Right lobe of liver (tissue), 6 donors: ENCODE measurements at regions not wholly inside any gene's neighbourhood (a gene's known extent, or its start where the extent isn't known, plus 50 kb on each side); places are given as distances from the start of the nearest gene placed in this dataset.

Source experiments
- ATAC-seq, 4 donors: fragments of 200-7000 bp; cut with Tn5 transposase; one replicate each; pipeline ENCODE4 v1.9.1; 2020; ENCODE audit warnings: mild to moderate bottlenecking in 4 of 4, moderate library complexity in 4 of 4
- DNase-seq, 3 donors: peaks; one replicate each; pipeline ENCODE4 v3.0.0-alpha.2; 2020
- H3K27ac ChIP-seq, 3 donors: fragments of 200-600 bp; one replicate each; pipeline ENCODE4 v1.8.0; 2022
- H3K27me3 ChIP-seq, 2 donors: fragments of 200-600 bp; one replicate each; pipeline ENCODE4 v1.8.0; 2022
- H3K36me3 ChIP-seq, 4 donors: fragments of 200-600 bp; sonication (generic) in 1 of 4; one replicate each; pipeline versions ENCODE4 v1.5.1 to v1.8.0; 2017 to 2022; ENCODE audit warnings: control low read depth in 1 of 4
- H3K4me1 ChIP-seq, 4 donors: fragments of 200-600 bp; sonication (generic) in 1 of 4; one replicate each; pipeline versions ENCODE4 v1.5.1 to v1.8.0; 2017 to 2022; ENCODE audit warnings: control low read depth in 1 of 4
- H3K4me3 ChIP-seq, 3 donors: fragments of 200-600 bp; one replicate each; pipeline ENCODE4 v1.8.0; 2022
- H3K9me3 ChIP-seq, 4 donors: fragments of 200-600 bp; sonication (generic) in 1 of 4; one replicate each; pipeline versions ENCODE4 v1.5.1 to v1.8.0; 2017 to 2022; ENCODE audit warnings: control low read depth in 1 of 4
- POLR2A ChIP-seq: fragments of 450-650 bp; IDR thresholded peaks from one replicate; pipeline ENCODE4 v1.6.1; 2017; ENCODE audit warnings: antibody characterized with exemption, mild to moderate bottlenecking
- WGBS: methylation state at CpG from one replicate; pipeline ENCODE4 v1.1.6; 2018; ENCODE audit warnings: low coverage, low lambda C conversion rate; ENCODE audit not compliant: insufficient coverage; ENCODE audit errors: missing lambda C conversion rate; 5-methylcytosine and 5-hydroxymethylcytosine counted together
- intact Hi-C, 2 donors: fragments of 100-400 bp; cut with DNase I; formaldehyde crosslinking; loops; one replicate each; pipeline versions ENCODE4 v1.11.2 to v1.14.1; 2022
- TF ChIP-seq, protein P1 (sequence below), 4 donors: fragments of 200-600 bp in 3 of 4; fragments of 450-650 bp in 1 of 4; IDR thresholded peaks; one replicate each; pipeline versions ENCODE4 v1.5.1 to v1.8.0; 2016 to 2022; ENCODE audit warnings: antibody characterized with exemption in 4 of 4, mild to moderate bottlenecking in 2 of 4
- donor health status: DM: no; HTN: yes; CAD: no.
- donor health status: DM: no; HTN: no; CAD: no.
- donor health status: DM: no; HTN: no; CAD: no.
- donor health status: DM: no; HTN: yes; CAD: no.
- donor health status: DM: no; HTN: yes; CAD: no.

DNA sequence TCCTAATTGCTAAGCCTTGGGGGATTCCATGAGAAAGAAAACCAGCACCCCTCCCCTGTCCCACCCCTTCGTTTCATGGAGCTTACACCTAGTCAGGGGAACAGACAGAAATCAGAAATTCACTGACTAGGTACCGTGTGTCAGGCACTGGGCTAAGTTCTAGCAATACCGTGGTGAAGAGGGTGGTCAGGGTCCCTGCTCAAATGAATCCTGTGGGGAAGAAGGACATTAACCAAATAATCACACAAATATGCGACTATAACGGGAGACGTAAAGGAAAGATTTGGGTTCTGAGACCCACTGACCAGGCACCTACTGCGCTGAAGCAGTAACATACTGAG is 65.1 kb upstream of the TOP1 start:
- no peak overlapping the region for H3K27ac ChIP-seq
- 49% methylated on average over 5 of the region's 7 CpGs for WGBS
- no peaks in the 10 kb centered on the region for H3K9me3 ChIP-seq
- ATAC-seq = no peak
- no peaks in the 10 kb centered on the region for H3K27me3 ChIP-seq
- H3K4me1 ChIP-seq = no peaks in the 10 kb centered on the region
- no peak for TF ChIP-seq POLR2A
- TF ChIP-seq, protein P1, sequence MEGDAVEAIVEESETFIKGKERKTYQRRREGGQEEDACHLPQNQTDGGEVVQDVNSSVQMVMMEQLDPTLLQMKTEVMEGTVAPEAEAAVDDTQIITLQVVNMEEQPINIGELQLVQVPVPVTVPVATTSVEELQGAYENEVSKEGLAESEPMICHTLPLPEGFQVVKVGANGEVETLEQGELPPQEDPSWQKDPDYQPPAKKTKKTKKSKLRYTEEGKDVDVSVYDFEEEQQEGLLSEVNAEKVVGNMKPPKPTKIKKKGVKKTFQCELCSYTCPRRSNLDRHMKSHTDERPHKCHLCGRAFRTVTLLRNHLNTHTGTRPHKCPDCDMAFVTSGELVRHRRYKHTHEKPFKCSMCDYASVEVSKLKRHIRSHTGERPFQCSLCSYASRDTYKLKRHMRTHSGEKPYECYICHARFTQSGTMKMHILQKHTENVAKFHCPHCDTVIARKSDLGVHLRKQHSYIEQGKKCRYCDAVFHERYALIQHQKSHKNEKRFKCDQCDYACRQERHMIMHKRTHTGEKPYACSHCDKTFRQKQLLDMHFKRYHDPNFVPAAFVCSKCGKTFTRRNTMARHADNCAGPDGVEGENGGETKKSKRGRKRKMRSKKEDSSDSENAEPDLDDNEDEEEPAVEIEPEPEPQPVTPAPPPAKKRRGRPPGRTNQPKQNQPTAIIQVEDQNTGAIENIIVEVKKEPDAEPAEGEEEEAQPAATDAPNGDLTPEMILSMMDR (IDR thresholded peaks at IDR 0.05) = no peak
- H3K4me3 ChIP-seq = no peak overlapping the region
- intact Hi-C loops = loop anchor here in 1 of 2 donors (5.0 kb wide), 1 partner anchor 221 kb away; no protein-coding TSS in a partner anchor
- DNase-seq = no peak
- no peaks in the 10 kb centered on the region for H3K36me3 ChIP-seq

GRCh38 chr20:40965671-40966070 is 63.0 kb upstream of the TOP1 start:
- intact Hi-C loops = no loop called here
- H3K4me3 ChIP-seq = no peak overlapping the region
- ATAC-seq (no peak), DNase-seq (no peak)
- no peak for TF ChIP-seq POLR2A
- TF ChIP-seq, protein P1 (IDR thresholded peaks at IDR 0.05) = no peak
- 70% methylated on average over 1 of the region's 4 CpGs for WGBS
- H3K9me3 ChIP-seq = no peaks in the 10 kb centered on the region
- H3K27me3 ChIP-seq = no peaks in the 10 kb centered on the region
- no peak overlapping the region for H3K27ac ChIP-seq
- H3K4me1 ChIP-seq = no peaks in the 10 kb centered on the region
- H3K36me3 ChIP-seq = no peaks in the 10 kb centered on the region

DNA sequence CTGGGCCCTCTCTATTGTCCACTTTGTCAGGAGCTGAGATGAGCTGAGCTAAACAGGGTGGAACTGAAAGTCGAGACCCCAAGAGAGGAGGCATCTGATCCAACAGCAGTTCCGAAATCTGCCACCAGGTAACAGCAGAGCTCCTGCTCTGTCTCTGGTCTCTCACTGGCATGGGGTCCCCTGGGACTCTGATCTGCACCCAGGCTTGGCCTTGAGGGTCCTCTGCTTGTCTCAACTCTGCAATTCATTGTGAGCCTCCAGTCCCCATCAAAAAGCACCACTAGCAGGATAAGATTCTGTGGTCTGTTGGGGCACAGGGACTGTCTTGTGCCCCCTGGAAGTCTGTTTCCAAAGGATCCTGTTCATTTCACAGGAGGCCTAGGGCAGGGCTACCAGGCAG is 62.5 kb upstream of the TOP1 start:
- DNase-seq (no peak), ATAC-seq (no peak)
- TF ChIP-seq, protein P1 (IDR thresholded peaks at IDR 0.05) = no peak
- no peak for TF ChIP-seq POLR2A
- intact Hi-C loops = no loop called here
- no CpG with 5 or more reads among the region's 2 CpGs for WGBS
- H3K27ac ChIP-seq = no peak overlapping the region
- no peaks in the 10 kb centered on the region for H3K36me3 ChIP-seq
- H3K9me3 ChIP-seq = no peaks in the 10 kb centered on the region
- no peak overlapping the region for H3K4me3 ChIP-seq
- no peaks in the 10 kb centered on the region for H3K27me3 ChIP-seq
- H3K4me1 ChIP-seq = no peaks in the 10 kb centered on the region

GRCh38 chr20:40966516-40967185 is 62.0 kb upstream of the TOP1 start:
- no peaks in the 10 kb centered on the region for H3K27me3 ChIP-seq
- ATAC-seq (no peak), DNase-seq (no peak)
- 83% methylated on average over 4 of the region's 9 CpGs for WGBS
- H3K36me3 ChIP-seq = no peaks in the 10 kb centered on the region
- no peaks in the 10 kb centered on the region for H3K9me3 ChIP-seq
- no peak overlapping the region for H3K27ac ChIP-seq
- TF ChIP-seq, protein P1 (IDR thresholded peaks at IDR 0.05) = no peak
- no peak for TF ChIP-seq POLR2A
- H3K4me3 ChIP-seq = no peak overlapping the region
- no peaks in the 10 kb centered on the region for H3K4me1 ChIP-seq
- intact Hi-C loops = no loop called here

- TF ChIP-seq POLR2A = no peak
- TF ChIP-seq, protein P1 (IDR thresholded peaks at IDR 0.05) = no peak
- Histone ChIP-seq H3K9me3 (no peaks in the 10 kb centered on the region), H3K36me3 (no peaks in the 10 kb centered on the region), H3K27me3 (no peaks in the 10 kb centered on the region), H3K4me3 (no peak overlapping the region), H3K4me1 (no peaks in the 10 kb centered on the region), H3K27ac (no peak overlapping the region)
- ATAC-seq = no peak
- DNase-seq = no peak
- intact Hi-C loops = no loop called here
- 70% methylated on average over 4 of the region's 4 CpGs for WGBS
Observed at GRCh38 chr20:40967700-40968099, 60.9 kb upstream of the TOP1 start.
